ENCODE measurements at regions not wholly inside any gene's neighbourhood (a gene's known extent, or its start where the extent isn't known, plus 50 kb on each side); places are given as distances from the start of the nearest gene placed in this dataset.

DNA sequence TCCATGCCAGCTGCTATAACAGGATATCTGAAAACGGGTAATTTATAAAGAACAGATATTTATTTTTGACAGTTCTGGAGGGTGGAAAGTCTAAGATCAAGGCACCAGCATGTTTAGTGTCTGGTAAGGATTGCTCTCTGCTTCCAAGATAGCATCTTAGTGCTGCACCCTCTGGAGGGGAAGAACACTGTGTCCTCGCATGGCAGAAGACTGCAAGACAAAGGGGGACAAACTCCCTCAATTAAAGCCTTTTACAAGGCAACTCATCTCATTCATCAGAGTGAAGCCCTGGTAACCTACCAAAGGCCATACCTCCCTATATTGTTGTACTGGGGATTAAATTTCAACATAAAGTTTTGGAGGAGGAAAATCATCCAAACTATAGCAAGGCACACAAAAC, 298.9 kb upstream of the EDIL3 start:
- TF ChIP-seq, protein P1, sequence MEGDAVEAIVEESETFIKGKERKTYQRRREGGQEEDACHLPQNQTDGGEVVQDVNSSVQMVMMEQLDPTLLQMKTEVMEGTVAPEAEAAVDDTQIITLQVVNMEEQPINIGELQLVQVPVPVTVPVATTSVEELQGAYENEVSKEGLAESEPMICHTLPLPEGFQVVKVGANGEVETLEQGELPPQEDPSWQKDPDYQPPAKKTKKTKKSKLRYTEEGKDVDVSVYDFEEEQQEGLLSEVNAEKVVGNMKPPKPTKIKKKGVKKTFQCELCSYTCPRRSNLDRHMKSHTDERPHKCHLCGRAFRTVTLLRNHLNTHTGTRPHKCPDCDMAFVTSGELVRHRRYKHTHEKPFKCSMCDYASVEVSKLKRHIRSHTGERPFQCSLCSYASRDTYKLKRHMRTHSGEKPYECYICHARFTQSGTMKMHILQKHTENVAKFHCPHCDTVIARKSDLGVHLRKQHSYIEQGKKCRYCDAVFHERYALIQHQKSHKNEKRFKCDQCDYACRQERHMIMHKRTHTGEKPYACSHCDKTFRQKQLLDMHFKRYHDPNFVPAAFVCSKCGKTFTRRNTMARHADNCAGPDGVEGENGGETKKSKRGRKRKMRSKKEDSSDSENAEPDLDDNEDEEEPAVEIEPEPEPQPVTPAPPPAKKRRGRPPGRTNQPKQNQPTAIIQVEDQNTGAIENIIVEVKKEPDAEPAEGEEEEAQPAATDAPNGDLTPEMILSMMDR (IDR thresholded peaks at IDR 0.05; ENCODE audit: low read length) = no peak
- no peak for TF ChIP-seq EZH2 (optimal IDR thresholded peaks at IDR 0.05; ENCODE audit: low read depth, low read length)
